ENCODE measurements at regions not wholly inside any gene's neighbourhood (a gene's known extent, or its start where the extent isn't known, plus 50 kb on each side); places are given as distances from the start of the nearest gene placed in this dataset.

- Mint-ChIP-seq H3K4me1 (ENCODE audit: low read depth, unreplicated experiment) (no peaks in the 10 kb centered on the region), H3K27me3 (ENCODE audit: unreplicated experiment) (peaks cover 80% of the 10 kb centered on the region), H3K36me3 (ENCODE audit: insufficient read depth, unreplicated experiment) (no peaks in the 10 kb centered on the region), H3K4me3 (ENCODE audit: low read depth, unreplicated experiment) (no peak overlapping the region), H3K27ac (ENCODE audit: unreplicated experiment) (no peak overlapping the region), H3K9me3 (ENCODE audit: low read depth, unreplicated experiment) (peaks cover 2% of the 10 kb centered on the region)
- DNase-seq: no peak
- no TSS peak for BruUV-seq (replicated peaks)
- TF ChIP-seq CTCF (IDR thresholded peaks at IDR 0.05; ENCODE audit: unreplicated experiment): no peak
- CTCF ChIA-PET: no interaction called here
- intact Hi-C loops (cut with micrococcal nuclease; ENCODE audit: unreplicated experiment): no loop called here
Observed at GRCh38 chr2:44839370-44839769, 102.1 kb upstream of the SIX3 start.

GRCh38 chr2:44839771-44840502, 101.6 kb upstream of the SIX3 start:
- Mint-ChIP-seq H3K9me3 (ENCODE audit: low read depth, unreplicated experiment) (no peaks in the 10 kb centered on the region), H3K4me3 (ENCODE audit: low read depth, unreplicated experiment) (no peak overlapping the region), H3K36me3 (ENCODE audit: insufficient read depth, unreplicated experiment) (no peaks in the 10 kb centered on the region), H3K27me3 (ENCODE audit: unreplicated experiment) (peaks cover 80% of the 10 kb centered on the region), H3K27ac (ENCODE audit: unreplicated experiment) (no peak overlapping the region), H3K4me1 (ENCODE audit: low read depth, unreplicated experiment) (no peaks in the 10 kb centered on the region)
- no TSS peak for BruUV-seq (replicated peaks)
- no peak for TF ChIP-seq CTCF (IDR thresholded peaks at IDR 0.05; ENCODE audit: unreplicated experiment)
- CTCF ChIA-PET: interaction anchor here (0.7 kb wide), 1 partner anchor 487 kb away, joined by 3 read pairs; no protein-coding TSS in a partner anchor
- DNase-seq: no peak
- intact Hi-C loops (cut with micrococcal nuclease; ENCODE audit: unreplicated experiment): no loop called here

GRCh38 chr2:44840503-44840850, 101.0 kb upstream of the SIX3 start:
- CTCF ChIA-PET: interaction anchor here (0.7 kb wide), 1 partner anchor 488 kb away, joined by 3 read pairs; no protein-coding TSS in a partner anchor
- Mint-ChIP-seq H3K9me3 (ENCODE audit: low read depth, unreplicated experiment) (no peaks in the 10 kb centered on the region), H3K27ac (ENCODE audit: unreplicated experiment) (no peak overlapping the region), H3K36me3 (ENCODE audit: insufficient read depth, unreplicated experiment) (no peaks in the 10 kb centered on the region), H3K27me3 (ENCODE audit: unreplicated experiment) (peaks cover 80% of the 10 kb centered on the region), H3K4me3 (ENCODE audit: low read depth, unreplicated experiment) (no peak overlapping the region), H3K4me1 (ENCODE audit: low read depth, unreplicated experiment) (no peaks in the 10 kb centered on the region)
- no peak for TF ChIP-seq CTCF (IDR thresholded peaks at IDR 0.05; ENCODE audit: unreplicated experiment)
- intact Hi-C loops (cut with micrococcal nuclease; ENCODE audit: unreplicated experiment): no loop called here
- BruUV-seq (replicated peaks): no TSS peak
- DNase-seq: no peak

GRCh38 chr2:44843086-44843485, 98.4 kb upstream of the SIX3 start:
- BruUV-seq (replicated peaks): no TSS peak
- H3K4me1 Mint-ChIP-seq (ENCODE audit: low read depth, unreplicated experiment): no peaks in the 10 kb centered on the region
- CTCF ChIA-PET: interaction anchor here (1.4 kb wide), 1 partner anchor 363 kb away, joined by 3 read pairs; no protein-coding TSS in a partner anchor
- no peak for DNase-seq
- no peak for TF ChIP-seq CTCF (IDR thresholded peaks at IDR 0.05; ENCODE audit: unreplicated experiment)
- H3K27me3 Mint-ChIP-seq (ENCODE audit: unreplicated experiment): peaks cover 79% of the 10 kb centered on the region
- no peaks in the 10 kb centered on the region for H3K36me3 Mint-ChIP-seq (ENCODE audit: insufficient read depth, unreplicated experiment)
- intact Hi-C loops (cut with micrococcal nuclease; ENCODE audit: unreplicated experiment): no loop called here
- H3K9me3 Mint-ChIP-seq (ENCODE audit: low read depth, unreplicated experiment): no peaks in the 10 kb centered on the region
- no peak overlapping the region for H3K27ac Mint-ChIP-seq (ENCODE audit: unreplicated experiment)
- H3K4me3 Mint-ChIP-seq (ENCODE audit: low read depth, unreplicated experiment): no peak overlapping the region

Measured in Calu3 (cell line).